ENCODE measurements at regions not wholly inside any gene's neighbourhood (a gene's known extent, or its start where the extent isn't known, plus 50 kb on each side); places are given as distances from the start of the nearest gene placed in this dataset.

- DNase-seq = no peak
- no peak for ATAC-seq
- Histone ChIP-seq H3K9me3 (no peaks in the 10 kb centered on the region), H3K27ac (no peak overlapping the region), H3K27me3 (no peaks in the 10 kb centered on the region), H3K36me3 (no peaks in the 10 kb centered on the region), H3K4me3 (no peak overlapping the region), H3K4me1 (peaks cover 0 to 6% of the 10 kb centered on the region in 2 donors)
- in situ Hi-C loops (cut with MboI; ENCODE audit: low sequenced_read_pairs in 4 of 4) (no loop called here), intact Hi-C loops (cut with DNase I; ENCODE audit: low total_unique reads) (no loop called here)
- TF ChIP-seq CTCF (IDR thresholded peaks at IDR 0.05 in 4 of 5, conservative IDR thresholded peaks at IDR 0.05 in 1 of 5) (no peak), POLR2A (IDR thresholded peaks at IDR 0.05) (no peak)
These were observed 339.0 kb downstream of the GPR37 start for GRCh38 chr7:124426621-124427020.

- ATAC-seq = no peak
- in situ Hi-C loops (cut with MboI; ENCODE audit: low sequenced_read_pairs in 4 of 4) (no loop called here), intact Hi-C loops (cut with DNase I; ENCODE audit: low total_unique reads) (no loop called here)
- no peak for DNase-seq
- Histone ChIP-seq H3K27ac (no peak overlapping the region), H3K27me3 (no peaks in the 10 kb centered on the region), H3K4me3 (no peak overlapping the region), H3K36me3 (no peaks in the 10 kb centered on the region), H3K9me3 (no peaks in the 10 kb centered on the region), H3K4me1 (peaks cover 0 to 6% of the 10 kb centered on the region in 2 donors)
- TF ChIP-seq CTCF (IDR thresholded peaks at IDR 0.05 in 4 of 5, conservative IDR thresholded peaks at IDR 0.05 in 1 of 5) (no peak), POLR2A (IDR thresholded peaks at IDR 0.05) (no peak)
These were observed 341.7 kb downstream of the GPR37 start for GRCh38 chr7:124423863-124424262.

- Histone ChIP-seq H3K27me3 (no peaks in the 10 kb centered on the region), H3K4me3 (no peak overlapping the region), H3K27ac (no peak overlapping the region), H3K4me1 (peaks cover 0 to 6% of the 10 kb centered on the region in 2 donors), H3K9me3 (no peaks in the 10 kb centered on the region), H3K36me3 (no peaks in the 10 kb centered on the region)
- TF ChIP-seq CTCF (IDR thresholded peaks at IDR 0.05 in 4 of 5, conservative IDR thresholded peaks at IDR 0.05 in 1 of 5) = no peak
- TF ChIP-seq POLR2A (IDR thresholded peaks at IDR 0.05) = no peak
- intact Hi-C loops (cut with DNase I; ENCODE audit: low total_unique reads) = no loop called here
- no peak for DNase-seq
- ATAC-seq = no peak
- in situ Hi-C loops (cut with MboI; ENCODE audit: low sequenced_read_pairs in 4 of 4) = no loop called here
These were observed 343.5 kb downstream of the GPR37 start for GRCh38 chr7:124422081-124422480.

GRCh38 chr7:124420367-124420766 lies 345.2 kb downstream of the GPR37 start:
- Histone ChIP-seq H3K4me3 (no peak overlapping the region), H3K36me3 (no peaks in the 10 kb centered on the region), H3K27ac (no peak overlapping the region), H3K27me3 (no peaks in the 10 kb centered on the region), H3K4me1 (no peaks in the 10 kb centered on the region), H3K9me3 (no peaks in the 10 kb centered on the region)
- DNase-seq (no peak), ATAC-seq (no peak)
- intact Hi-C loops (cut with DNase I; ENCODE audit: low total_unique reads) = no loop called here
- in situ Hi-C loops (cut with MboI; ENCODE audit: low sequenced_read_pairs in 4 of 4) = no loop called here
- no peak for TF ChIP-seq CTCF (IDR thresholded peaks at IDR 0.05 in 4 of 5, conservative IDR thresholded peaks at IDR 0.05 in 1 of 5)
- no peak for TF ChIP-seq POLR2A (IDR thresholded peaks at IDR 0.05)

- DNase-seq = no peak
- intact Hi-C loops (cut with DNase I; ENCODE audit: low total_unique reads) (no loop called here), in situ Hi-C loops (cut with MboI; ENCODE audit: low sequenced_read_pairs in 4 of 4) (no loop called here)
- no peak for ATAC-seq
- Histone ChIP-seq H3K9me3 (no peaks in the 10 kb centered on the region), H3K27ac (no peak overlapping the region), H3K27me3 (no peaks in the 10 kb centered on the region), H3K4me1 (no peaks in the 10 kb centered on the region), H3K36me3 (no peaks in the 10 kb centered on the region), H3K4me3 (no peak overlapping the region)
- no peak for TF ChIP-seq POLR2A (IDR thresholded peaks at IDR 0.05)
- no peak for TF ChIP-seq CTCF (IDR thresholded peaks at IDR 0.05 in 4 of 5, conservative IDR thresholded peaks at IDR 0.05 in 1 of 5)
These were observed 352.6 kb downstream of the GPR37 start for GRCh38 chr7:124413029-124413428.
